SK-N-SH (cell line): ENCODE measurements at regions not wholly inside any gene's neighbourhood (a gene's known extent, or its start where the extent isn't known, plus 50 kb on each side); places are given as distances from the start of the nearest gene placed in this dataset.
A peak's percentile ranks its signal among the peaks of the same experiment; 100 is the strongest.
"Not testable (repeated sequence)": the region's sequence is repeated elsewhere in the genome, so short reads cannot be mapped to it uniquely, and the experiment has no call there.

Experiments
- CTCF ChIA-PET: fragments of 300-600, 350-600 bp; formaldehyde crosslinking; extraction: SDS; loops from one replicate; lab custom pipeline; 2021; lab: Yijun Ruan, JAX
- POLR2A ChIA-PET: fragments of 350-600 bp; sonication (Branson Sonifier 250); formaldehyde crosslinking; extraction: SDS; loops from one replicate; lab custom pipeline; 2020; ENCODE audit warnings: antibody characterized with exemption, inconsistent platforms; lab: Yijun Ruan, JAX
- DNase-seq: peaks from one replicate; pipeline ENCODE4 v3.0.0; 2012
- H2AFZ ChIP-seq: fragments of 200-600 bp; sonication (generic); 2 replicates; pipeline ENCODE4 v1.8.1; 2016; ENCODE audit warnings: antibody characterized with exemption, mild to moderate bottlenecking, low read depth
- H3F3A ChIP-seq: fragments of 200-600 bp; sonication (generic); replicated peaks from 2 replicates; pipeline ENCODE3; 2016; ENCODE audit warnings: antibody characterized with exemption, mild to moderate bottlenecking; ENCODE audit not compliant: insufficient read depth
- H3K27ac ChIP-seq, 2 experiments: fragments of 200-500 bp in 1 of 2; fragments of 200-600 bp in 1 of 2; sonication (Bioruptor generic) in 1 of 2; sonication (generic), shearing (Covaris generic) in 1 of 2; 2 replicates each; pipeline versions ENCODE4 v1.5.1 to v1.6.1; 2014 to 2016; ENCODE audit warnings: low read depth in 2 of 2, inconsistent platforms in 1 of 2, low read length in 1 of 2, mild to moderate bottlenecking in 1 of 2, mixed read lengths in 1 of 2
- H3K27me3 ChIP-seq: fragments of 200-600 bp; sonication (generic), shearing (Covaris generic); 2 replicates; pipeline ENCODE4 v1.6.1; 2016; ENCODE audit warnings: mixed run types; ENCODE audit not compliant: insufficient read depth
- H3K36me3 ChIP-seq, 2 experiments: fragments of 200-500 bp in 1 of 2; fragments of 200-600 bp in 1 of 2; sonication (Bioruptor generic) in 1 of 2; sonication (generic) in 1 of 2; replicated peaks in 1 of 2; 2 replicates each; pipeline versions ENCODE3 to v1.5.1; 2014 to 2016; ENCODE audit warnings: low read length in 1 of 2, mild to moderate bottlenecking in 1 of 2; ENCODE audit not compliant: insufficient read depth in 2 of 2, control insufficient read depth in 1 of 2
- H3K4me1 ChIP-seq, 2 experiments: fragments of 200-500 bp in 1 of 2; fragments of 200-600 bp in 1 of 2; sonication (Bioruptor generic) in 1 of 2; sonication (generic), shearing (Covaris generic) in 1 of 2; 2 replicates each; pipeline versions ENCODE4 v1.5.1 to v1.6.1; 2014 to 2016; ENCODE audit warnings: low read depth in 1 of 2, low read length in 1 of 2, mixed run types in 1 of 2; ENCODE audit not compliant: insufficient read depth in 2 of 2, control insufficient read depth in 1 of 2
- H3K4me2 ChIP-seq: fragments of 200-600 bp; sonication (generic), shearing (Covaris generic); 2 replicates; pipeline ENCODE4 v1.6.1; 2017; ENCODE audit warnings: mixed run types
- H3K4me3 ChIP-seq, 2 experiments: fragments of 200-500 bp in 1 of 2; fragments of 200-600 bp in 1 of 2; sonication (Bioruptor generic) in 1 of 2; sonication (generic), shearing (Covaris generic) in 1 of 2; 2 replicates each; pipeline versions ENCODE4 v1.5.1 to v1.8.1; 2014 to 2016; ENCODE audit warnings: low read depth in 2 of 2, inconsistent platforms in 1 of 2, low read length in 1 of 2, mild to moderate bottlenecking in 1 of 2, mixed read lengths in 1 of 2, moderate library complexity in 1 of 2
- H3K79me2 ChIP-seq: fragments of 200-600 bp; sonication (generic); 2 replicates; pipeline ENCODE4 v1.8.1; 2017; ENCODE audit warnings: mild to moderate bottlenecking; ENCODE audit not compliant: insufficient read depth
- H3K9ac ChIP-seq: fragments of 200-600 bp; sonication (generic); 2 replicates; pipeline ENCODE4 v1.6.1; 2017; ENCODE audit warnings: mixed run types
- H3K9me2 ChIP-seq: fragments of 200-600 bp; sonication (generic); 2 replicates; pipeline ENCODE4 v1.6.1; 2017; ENCODE audit warnings: mixed run types
- H3K9me3 ChIP-seq: fragments of 200-600 bp; sonication (generic); 2 replicates; pipeline ENCODE4 v1.6.1; 2017; ENCODE audit warnings: mixed run types, mild to moderate bottlenecking, moderate library complexity
- H4K20me1 ChIP-seq: fragments of 200-600 bp; sonication (generic); 2 replicates; pipeline ENCODE4 v1.6.1; 2017; ENCODE audit warnings: mild to moderate bottlenecking, mixed run types; ENCODE audit not compliant: insufficient read depth
- CHD2 ChIP-seq: fragments of 150-350 bp; IDR thresholded peaks from 2 replicates; pipeline ENCODE4 v1.6.1; 2018; ENCODE audit warnings: low read length; ENCODE audit not compliant: partially characterized antibody
- EP300 ChIP-seq, 2 experiments: IDR thresholded peaks; 2 replicates each; pipeline versions ENCODE4 v1.4.0 to v1.6.1; 2012; ENCODE audit warnings: borderline replicate concordance in 1 of 2, low read depth in 1 of 2, low read length in 1 of 2
- EZH2phosphoT487 ChIP-seq: fragments of 200-600 bp; sonication (generic); IDR thresholded peaks from 2 replicates; pipeline ENCODE4 v1.6.1; 2017; ENCODE audit warnings: low read depth, mixed run types, mild to moderate bottlenecking, antibody characterized with exemption, moderate library complexity, borderline replicate concordance
- FOXJ3 ChIP-seq: sonication (generic); formaldehyde crosslinking; IDR thresholded peaks from 2 replicates; pipeline ENCODE4 v1.5.1; 2020; ENCODE audit warnings: mild to moderate bottlenecking, missing genetic modification reagents
- GABPA ChIP-seq: IDR thresholded peaks from 2 replicates; pipeline ENCODE4 v1.4.0; 2012; ENCODE audit warnings: low read depth, mild to moderate bottlenecking
- GATA2 ChIP-seq: sonication (generic); formaldehyde crosslinking; IDR thresholded peaks from 2 replicates; pipeline ENCODE4 v1.5.0; 2020; ENCODE audit warnings: mild to moderate bottlenecking, missing genetic modification reagents
- MXI1 ChIP-seq: IDR thresholded peaks from 2 replicates; pipeline ENCODE4 v1.6.1; 2012; ENCODE audit warnings: mild to moderate bottlenecking, low read depth, low read length, improper control_type of control experiment
- RAD21 ChIP-seq: IDR thresholded peaks from 2 replicates; pipeline ENCODE4 v1.6.1; 2012; ENCODE audit warnings: mild to moderate bottlenecking, low read length
- RCOR1 ChIP-seq: fragments of 150-350 bp; IDR thresholded peaks from 2 replicates; pipeline ENCODE4 v1.6.1; 2017; ENCODE audit warnings: antibody characterized with exemption, low read length
- SMC3 ChIP-seq: IDR thresholded peaks from 2 replicates; pipeline ENCODE4 v1.6.1; 2012; ENCODE audit warnings: low read depth, low read length, improper control_type of control experiment
- TAF1 ChIP-seq: IDR thresholded peaks from 2 replicates; pipeline ENCODE4 v1.6.1; 2012; ENCODE audit warnings: low read depth, mild to moderate bottlenecking, low read length, moderate library complexity, borderline replicate concordance
- TCF12 ChIP-seq: IDR thresholded peaks from 2 replicates; pipeline ENCODE4 v1.4.0; 2012
- WGBS: methylation state at CpG from one replicate; pipeline ENCODE4 v1.1.6; 2017; ENCODE audit warnings: low lambda C conversion rate; 5-methylcytosine and 5-hydroxymethylcytosine counted together
- TF ChIP-seq, protein P1 (sequence below): IDR thresholded peaks from 2 replicates; pipeline ENCODE4 v1.4.0; 2012; ENCODE audit warnings: low read depth, borderline replicate concordance
- TF ChIP-seq, protein P2 (sequence below): IDR thresholded peaks from 2 replicates; pipeline ENCODE4; 2012

DNA sequence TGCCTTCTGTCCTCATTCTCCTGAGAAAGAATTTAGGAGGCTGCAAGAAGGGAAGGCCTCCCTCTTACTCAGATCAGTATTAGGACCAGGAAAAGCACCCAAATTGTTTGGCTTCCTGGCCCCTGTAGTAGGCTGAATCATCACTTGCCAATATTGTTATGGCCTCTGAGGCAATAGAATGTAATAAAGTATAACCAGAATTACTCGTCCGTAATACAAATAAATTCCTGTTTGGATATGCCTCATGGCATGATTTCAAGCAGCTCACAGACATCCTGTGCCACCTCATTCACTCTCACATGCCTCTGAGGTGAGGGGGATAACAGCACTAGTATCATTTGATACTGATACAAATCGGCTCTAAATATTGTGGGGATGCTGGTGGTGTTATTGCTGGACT, 427.3 kb downstream of the ISL1 start:
- Histone ChIP-seq H3K79me2 (no peaks in the 10 kb centered on the region), H3F3A (peaks cover 12% of the 10 kb centered on the region), H3K36me3 (no peaks in the 10 kb centered on the region), H3K9me2 (no peaks in the 10 kb centered on the region), H3K27ac (peak overlapping the region; percentile 37 to 98; a peak in 3 of 4 replicates), H3K4me2 (no peak overlapping the region), H3K4me1 (peaks cover 0 to 31% of the 10 kb centered on the region in 2 experiments; a peak in 2 of 4 replicates), H3K9ac (no peak overlapping the region), H4K20me1 (no peaks in the 10 kb centered on the region), H2AFZ (peak overlapping the region; percentile 40; the same call in 1 of the 2 replicates), H3K4me3 (no peak overlapping the region), H3K9me3 (no peaks in the 10 kb centered on the region), H3K27me3 (no peaks in the 10 kb centered on the region)
- POLR2A ChIA-PET, result no interaction called here
- CTCF ChIA-PET, result no interaction called here
- WGBS, result 11% methylated on average over 3 of the region's 3 CpGs
- TF ChIP-seq EZH2phosphoT487 (no peak), CHD2 (no peak), TAF1 (no peak), SMC3 (no peak), GABPA (no peak), MXI1 (no peak)
- TF ChIP-seq, protein P1, sequence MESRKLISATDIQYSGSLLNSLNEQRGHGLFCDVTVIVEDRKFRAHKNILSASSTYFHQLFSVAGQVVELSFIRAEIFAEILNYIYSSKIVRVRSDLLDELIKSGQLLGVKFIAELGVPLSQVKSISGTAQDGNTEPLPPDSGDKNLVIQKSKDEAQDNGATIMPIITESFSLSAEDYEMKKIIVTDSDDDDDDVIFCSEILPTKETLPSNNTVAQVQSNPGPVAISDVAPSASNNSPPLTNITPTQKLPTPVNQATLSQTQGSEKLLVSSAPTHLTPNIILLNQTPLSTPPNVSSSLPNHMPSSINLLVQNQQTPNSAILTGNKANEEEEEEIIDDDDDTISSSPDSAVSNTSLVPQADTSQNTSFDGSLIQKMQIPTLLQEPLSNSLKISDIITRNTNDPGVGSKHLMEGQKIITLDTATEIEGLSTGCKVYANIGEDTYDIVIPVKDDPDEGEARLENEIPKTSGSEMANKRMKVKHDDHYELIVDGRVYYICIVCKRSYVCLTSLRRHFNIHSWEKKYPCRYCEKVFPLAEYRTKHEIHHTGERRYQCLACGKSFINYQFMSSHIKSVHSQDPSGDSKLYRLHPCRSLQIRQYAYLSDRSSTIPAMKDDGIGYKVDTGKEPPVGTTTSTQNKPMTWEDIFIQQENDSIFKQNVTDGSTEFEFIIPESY, result no peak
- TF ChIP-seq, protein P2, sequence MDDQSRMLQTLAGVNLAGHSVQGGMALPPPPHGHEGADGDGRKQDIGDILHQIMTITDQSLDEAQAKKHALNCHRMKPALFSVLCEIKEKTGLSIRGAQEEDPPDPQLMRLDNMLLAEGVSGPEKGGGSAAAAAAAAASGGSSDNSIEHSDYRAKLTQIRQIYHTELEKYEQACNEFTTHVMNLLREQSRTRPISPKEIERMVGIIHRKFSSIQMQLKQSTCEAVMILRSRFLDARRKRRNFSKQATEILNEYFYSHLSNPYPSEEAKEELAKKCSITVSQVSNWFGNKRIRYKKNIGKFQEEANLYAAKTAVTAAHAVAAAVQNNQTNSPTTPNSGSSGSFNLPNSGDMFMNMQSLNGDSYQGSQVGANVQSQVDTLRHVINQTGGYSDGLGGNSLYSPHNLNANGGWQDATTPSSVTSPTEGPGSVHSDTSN, result no peak
- DNase-seq, result no peak

- POLR2A ChIA-PET, result no interaction called here
- H2AFZ ChIP-seq, result peak overlapping the region; percentile 77; the same call in 1 of the 2 replicates
These were observed 428.7 kb downstream of the ISL1 start for GRCh38 chr5:51811883-51812471.

GRCh38 chr5:51814817-51815216, 431.6 kb downstream of the ISL1 start:
- H2AFZ ChIP-seq, H3K27me3 ChIP-seq, H4K20me1 ChIP-seq, POLR2A ChIA-PET, DNase-seq, H3K79me2 ChIP-seq, H3K36me3 ChIP-seq, H3K4me2 ChIP-seq, H3K9me2 ChIP-seq, H3K9ac ChIP-seq, H3K4me3 ChIP-seq, H3K27ac ChIP-seq, H3K9me3 ChIP-seq: not testable (repeated sequence)
- CTCF ChIA-PET, result interaction anchor here (1.1 kb wide), 1 partner anchor 331 kb away, joined by 3 read pairs; no protein-coding TSS in a partner anchor
- peaks cover 0 to 31% of the 10 kb centered on the region in 2 experiments; a peak in 2 of 4 replicates for H3K4me1 ChIP-seq
- WGBS, result 62% methylated on average over 3 of the region's 3 CpGs
- H3F3A ChIP-seq, result peaks cover 12% of the 10 kb centered on the region

More at GRCh38 chr5:51811883-51812471, 428.7 kb downstream of the ISL1 start:
- H3K36me3 ChIP-seq, result no peaks in the 10 kb centered on the region
- no peak overlapping the region for H3K4me2 ChIP-seq
- no peak overlapping the region for H3K9ac ChIP-seq
- H3K27ac ChIP-seq, result peak overlapping the region; percentile 37 to 98
- H3K4me1 ChIP-seq, result peaks cover 0 to 31% of the 10 kb centered on the region in 2 experiments; a peak in 2 of 4 replicates
- 17% methylated on average over 4 of the region's 4 CpGs for WGBS
- no peaks in the 10 kb centered on the region for H3K79me2 ChIP-seq
- peaks cover 12% of the 10 kb centered on the region for H3F3A ChIP-seq
- DNase-seq, result peak; percentile 57
- no peaks in the 10 kb centered on the region for H3K9me3 ChIP-seq
- no peaks in the 10 kb centered on the region for H4K20me1 ChIP-seq
- CTCF ChIA-PET, result no interaction called here
- TF ChIP-seq TCF12 (peak; percentile 47; the same call in 1 of the 2 replicates), MXI1 (peak; percentile 59; the same call in 1 of the 2 replicates), RCOR1 (peak; percentile 59; the same call in 1 of the 2 replicates), CHD2 (peak; percentile 63), GATA2 (CRISPR knock-in tag) (peak; percentile 86), FOXJ3 (peak; percentile 55; the same call in 1 of the 2 replicates), EP300 (IDR thresholded peaks at IDR 0.05; ENCODE audit: borderline replicate concordance in 1 of 2, low read depth in 1 of 2, low read length in 1 of 2) (peak in 1 of 2 experiments; percentile 71; a peak in 1 of 4 replicates), RAD21 (no peak)
- TF ChIP-seq, protein P2, result no peak
- H3K4me3 ChIP-seq, result no peak overlapping the region
- no peaks in the 10 kb centered on the region for H3K9me2 ChIP-seq
- H3K27me3 ChIP-seq, result no peaks in the 10 kb centered on the region
